Neural cell (in vitro differentiated cells): ENCODE measurements at regions not wholly inside any gene's neighbourhood (a gene's known extent, or its start where the extent isn't known, plus 50 kb on each side); places are given as distances from the start of the nearest gene placed in this dataset.

Experiments used
- H2AFZ ChIP-seq: fragments of 200-600, 300-800 bp; sonication (generic), shearing (Covaris generic); 2 replicates; pipeline ENCODE4 v1.6.0; 2014; ENCODE audit warnings: low read depth, mild to moderate bottlenecking, antibody characterized with exemption, low read length, moderate library complexity
- H3F3A ChIP-seq: fragments of 200-600 bp; shearing (Covaris generic); 2 replicates; pipeline ENCODE4 v1.6.1; 2016; ENCODE audit warnings: mild to moderate bottlenecking, moderate library complexity, mixed read lengths, antibody characterized with exemption, low read length; ENCODE audit not compliant: insufficient read depth, poor library complexity, severe bottlenecking
- H3K27ac ChIP-seq: fragments of 200-600, 300-800 bp; sonication (generic), shearing (Covaris generic); 2 replicates; pipeline ENCODE4 v1.5.1; 2014; ENCODE audit warnings: mild to moderate bottlenecking, low read length, moderate library complexity
- H3K27me3 ChIP-seq: fragments of 300-800, 200-600 bp; sonication (generic), shearing (Covaris generic); 2 replicates; pipeline ENCODE4 v1.6.0; 2014; ENCODE audit warnings: mild to moderate bottlenecking, low read depth, low read length, moderate library complexity; ENCODE audit not compliant: insufficient read depth
- H3K36me3 ChIP-seq: fragments of 300-800, 200-600 bp; sonication (generic), shearing (Covaris generic); 2 replicates; pipeline ENCODE4 v1.5.1; 2014; ENCODE audit warnings: mild to moderate bottlenecking, antibody characterized with exemption, low read length, moderate library complexity; ENCODE audit not compliant: insufficient read depth
- H3K4me2 ChIP-seq: fragments of 300-800, 200-600 bp; sonication (generic), shearing (Covaris generic); 2 replicates; pipeline ENCODE4 v1.6.0; 2014; ENCODE audit warnings: mild to moderate bottlenecking, low read length
- H3K4me3 ChIP-seq: fragments of 300-800, 200-600 bp; sonication (generic), shearing (Covaris generic); 2 replicates; pipeline ENCODE4 v1.5.1; 2014; ENCODE audit warnings: mild to moderate bottlenecking, low read length, moderate library complexity
- H3K79me2 ChIP-seq: fragments of 200-600 bp; shearing (Covaris generic); replicated peaks from 2 replicates; pipeline ENCODE4 v1.6.0; 2014; ENCODE audit warnings: mild to moderate bottlenecking, low read length, moderate library complexity; ENCODE audit not compliant: insufficient read depth
- H3K9ac ChIP-seq: fragments of 300-800, 200-600 bp; sonication (generic), shearing (Covaris generic); 2 replicates; pipeline ENCODE4 v1.6.1; 2016; ENCODE audit warnings: mild to moderate bottlenecking, low read length, mixed read lengths
- H3K9me2 ChIP-seq: fragments of 200-600 bp; shearing (Covaris generic); 2 replicates; pipeline ENCODE4 v1.6.1; 2016; ENCODE audit warnings: mild to moderate bottlenecking, low read length, mixed read lengths; ENCODE audit not compliant: insufficient read depth
- H3K9me3 ChIP-seq: fragments of 200-600, 300-800 bp; sonication (generic), shearing (Covaris generic); 2 replicates; pipeline ENCODE4 v1.6.1; 2016; ENCODE audit warnings: mild to moderate bottlenecking, mixed run types, low read length, moderate library complexity, mixed read lengths
- H4K20me1 ChIP-seq: fragments of 200-600 bp; shearing (Covaris generic); 2 replicates; pipeline ENCODE4 v1.6.1; 2016; ENCODE audit warnings: mild to moderate bottlenecking, mixed run types; ENCODE audit not compliant: insufficient read depth
- CTCF ChIP-seq: fragments of 450-650 bp; IDR thresholded peaks from 2 replicates; pipeline ENCODE4 v1.5.1; 2014; ENCODE audit warnings: antibody characterized with exemption, mild to moderate bottlenecking, moderate library complexity; ENCODE audit not compliant: poor library complexity, severe bottlenecking
- EP300 ChIP-seq: fragments of 450-650 bp; conservative IDR thresholded peaks from 2 replicates; pipeline ENCODE4 v1.6.1; 2014; ENCODE audit warnings: antibody characterized with exemption, mild to moderate bottlenecking, moderate library complexity; ENCODE audit not compliant: poor library complexity, severe bottlenecking
- EZH2 ChIP-seq: fragments of 200-600, 300-800 bp; shearing (Covaris generic), sonication (generic); IDR thresholded peaks from 2 replicates; pipeline ENCODE4 v1.6.1; 2014; ENCODE audit warnings: antibody characterized with exemption, low read length, borderline replicate concordance, mild to moderate bottlenecking; ENCODE audit not compliant: insufficient read depth, poor library complexity, severe bottlenecking
- MXI1 ChIP-seq: fragments of 450-650 bp; conservative IDR thresholded peaks from 2 replicates; pipeline ENCODE4 v1.6.1; 2014; ENCODE audit warnings: antibody characterized with exemption, mild to moderate bottlenecking; ENCODE audit not compliant: poor library complexity, severe bottlenecking
- POLR2AphosphoS5 ChIP-seq: IDR thresholded peaks from 2 replicates; pipeline ENCODE4 v1.6.1; 2012
- RAD21 ChIP-seq: fragments of 450-650 bp; conservative IDR thresholded peaks from 2 replicates; pipeline ENCODE4 v1.6.1; 2014; ENCODE audit warnings: antibody characterized with exemption, mild to moderate bottlenecking, moderate library complexity
- REST ChIP-seq: IDR thresholded peaks from 2 replicates; pipeline ENCODE4 v1.6.1; 2012; ENCODE audit warnings: borderline replicate concordance
- SMC3 ChIP-seq: fragments of 450-650 bp; conservative IDR thresholded peaks from 2 replicates; pipeline ENCODE4 v1.6.1; 2014; ENCODE audit warnings: antibody characterized with exemption, mild to moderate bottlenecking, moderate library complexity; ENCODE audit not compliant: poor library complexity
- TAF1 ChIP-seq: IDR thresholded peaks from 2 replicates; pipeline ENCODE4 v1.6.1; 2012; ENCODE audit warnings: low read depth

GRCh38 chr2:14932285-14932684 lies 299.8 kb downstream of the LRATD1 start:
- TF ChIP-seq EZH2 (no peak), EP300 (no peak), TAF1 (no peak), POLR2AphosphoS5 (no peak), REST (no peak), CTCF (no peak), MXI1 (no peak), SMC3 (no peak), RAD21 (no peak)
- H3K9ac ChIP-seq = no peak overlapping the region

GRCh38 chr2:14933753-14934152 lies 301.2 kb downstream of the LRATD1 start:
- H3K4me2 ChIP-seq = no peak overlapping the region

More at GRCh38 chr2:14932285-14932684, 299.8 kb downstream of the LRATD1 start:
- Histone ChIP-seq H3F3A (no peaks in the 10 kb centered on the region), H3K79me2 (no peaks in the 10 kb centered on the region), H3K36me3 (no peaks in the 10 kb centered on the region), H4K20me1 (no peaks in the 10 kb centered on the region), H3K9me2 (no peaks in the 10 kb centered on the region), H3K27me3 (no peaks in the 10 kb centered on the region), H3K4me3 (no peak overlapping the region), H2AFZ (no peak overlapping the region), H3K4me2 (no peak overlapping the region), H3K9me3 (no peaks in the 10 kb centered on the region), H3K27ac (no peak overlapping the region)

More at GRCh38 chr2:14933753-14934152, 301.2 kb downstream of the LRATD1 start:
- Histone ChIP-seq H3K27ac (no peak overlapping the region), H3K9me3 (no peaks in the 10 kb centered on the region), H3K9me2 (no peaks in the 10 kb centered on the region), H3K27me3 (no peaks in the 10 kb centered on the region), H2AFZ (no peak overlapping the region), H3K79me2 (no peaks in the 10 kb centered on the region), H3K9ac (no peak overlapping the region), H3F3A (no peaks in the 10 kb centered on the region), H3K36me3 (no peaks in the 10 kb centered on the region), H3K4me3 (no peak overlapping the region), H4K20me1 (no peaks in the 10 kb centered on the region)
- TF ChIP-seq CTCF (no peak), TAF1 (no peak), EP300 (no peak), RAD21 (no peak), MXI1 (no peak), REST (no peak)
